ENCODE measurements at regions not wholly inside any gene's neighbourhood (a gene's known extent, or its start where the extent isn't known, plus 50 kb on each side); places are given as distances from the start of the nearest gene placed in this dataset.

- no peak for DNase-seq (ENCODE audit: low spot score)
- TF ChIP-seq EGR1 (IDR thresholded peaks at IDR 0.05; ENCODE audit: low read depth in 2 of 2) (no peak), RXRA (IDR thresholded peaks at IDR 0.05) (no peak), YY1 (IDR thresholded peaks at IDR 0.05) (no peak), RAD21 (IDR thresholded peaks at IDR 0.05) (no peak), TAF1 (conservative IDR thresholded peaks at IDR 0.05) (no peak), JUND (IDR thresholded peaks at IDR 0.05) (no peak), HNF4G (IDR thresholded peaks at IDR 0.05) (no peak), FOXA2 (IDR thresholded peaks at IDR 0.05) (no peak), NR2F2 (IDR thresholded peaks at IDR 0.05) (no peak), ZBTB33 (IDR thresholded peaks at IDR 0.05) (no peak), FOXA1 (IDR thresholded peaks at IDR 0.05) (no peak), REST (IDR thresholded peaks at IDR 0.05) (no peak), MAX (IDR thresholded peaks at IDR 0.05) (no peak)
- H3K36me3 ChIP-seq (ENCODE audit: control insufficient read depth in 4 of 4, insufficient read depth in 3 of 4, low read depth in 1 of 4, low read length in 3 of 4) = no peaks in the 10 kb centered on the region
- H3K4me3 ChIP-seq (ENCODE audit: low read depth in 1 of 3, low read length in 3 of 3) = no peak overlapping the region
- no peak overlapping the region for H3K27ac ChIP-seq (ENCODE audit: low read depth in 1 of 2, low read length in 2 of 2)
- WGBS = 3% methylated on average over 1 of the region's 1 CpG
- no peaks in the 10 kb centered on the region for H3K27me3 ChIP-seq (ENCODE audit: control insufficient read depth in 4 of 4, insufficient read depth in 4 of 4, low read length in 3 of 4)
- H3K9me3 ChIP-seq (ENCODE audit: control insufficient read depth in 4 of 4, low read length in 3 of 4) = no peaks in the 10 kb centered on the region
- H3K4me1 ChIP-seq (ENCODE audit: control insufficient read depth in 4 of 4, insufficient read depth in 4 of 4, low read length in 3 of 4) = no peaks in the 10 kb centered on the region
- H3K9ac ChIP-seq (ENCODE audit: low read depth in 1 of 2, low read length in 2 of 2) = no peak overlapping the region
Measured at GRCh38 chr3:74036568-74036967, 411.8 kb upstream of the PDZRN3 start.

- TF ChIP-seq ATF3 (IDR thresholded peaks at IDR 0.05) = no peak
- TF ChIP-seq FOXA2 (IDR thresholded peaks at IDR 0.05) = no peak
- TF ChIP-seq ZBTB33 (IDR thresholded peaks at IDR 0.05) = no peak
- TF ChIP-seq YY1 (IDR thresholded peaks at IDR 0.05) = no peak
- TF ChIP-seq NR2F2 (IDR thresholded peaks at IDR 0.05) = no peak
- TF ChIP-seq RAD21 (IDR thresholded peaks at IDR 0.05) = no peak
- H3K27me3 ChIP-seq (ENCODE audit: control insufficient read depth in 4 of 4, insufficient read depth in 4 of 4, low read length in 3 of 4) = no peaks in the 10 kb centered on the region
- 89% methylated on average over 3 of the region's 3 CpGs for WGBS
- H3K4me1 ChIP-seq (ENCODE audit: control insufficient read depth in 4 of 4, insufficient read depth in 4 of 4, low read length in 3 of 4) = no peaks in the 10 kb centered on the region
- H3K9ac ChIP-seq (ENCODE audit: low read depth in 1 of 2, low read length in 2 of 2) = no peak overlapping the region
- DNase-seq (ENCODE audit: low spot score) = no peak
- H3K36me3 ChIP-seq (ENCODE audit: control insufficient read depth in 4 of 4, insufficient read depth in 3 of 4, low read depth in 1 of 4, low read length in 3 of 4) = no peaks in the 10 kb centered on the region
- H3K27ac ChIP-seq (ENCODE audit: low read depth in 1 of 2, low read length in 2 of 2) = no peak overlapping the region
- no peak overlapping the region for H3K4me3 ChIP-seq (ENCODE audit: low read depth in 1 of 3, low read length in 3 of 3)
- no peaks in the 10 kb centered on the region for H3K9me3 ChIP-seq (ENCODE audit: control insufficient read depth in 4 of 4, low read length in 3 of 4)
Measured at GRCh38 chr3:74036102-74036501, 411.4 kb upstream of the PDZRN3 start.
